ENCODE measurements at regions not wholly inside any gene's neighbourhood (a gene's known extent, or its start where the extent isn't known, plus 50 kb on each side); places are given as distances from the start of the nearest gene placed in this dataset.
A peak's percentile ranks its signal among the peaks of the same experiment; 100 is the strongest.

DNA sequence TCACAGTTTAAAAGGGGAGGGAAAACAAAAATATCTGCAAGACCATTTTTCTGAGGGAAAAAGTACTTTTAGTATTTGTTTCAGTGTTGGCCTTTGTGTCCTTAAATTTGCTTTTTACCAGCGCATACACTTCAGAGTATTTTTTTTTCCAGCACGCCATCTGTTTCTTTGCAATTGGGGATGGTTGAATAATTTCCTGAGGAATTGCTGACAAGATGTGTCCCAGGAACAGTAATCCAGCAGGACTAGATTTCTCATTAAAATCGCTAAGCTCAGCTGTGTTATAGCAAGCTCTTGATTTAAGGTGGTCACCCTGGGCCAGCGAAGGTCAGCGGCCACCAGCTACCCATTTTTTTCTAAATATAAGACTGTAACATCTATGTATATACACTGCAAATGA is 156.9 kb upstream of the RHOBTB1 start:
- DNase-seq (ENCODE audit: extremely low read depth, low read depth, low spot score) = no peak

DNA sequence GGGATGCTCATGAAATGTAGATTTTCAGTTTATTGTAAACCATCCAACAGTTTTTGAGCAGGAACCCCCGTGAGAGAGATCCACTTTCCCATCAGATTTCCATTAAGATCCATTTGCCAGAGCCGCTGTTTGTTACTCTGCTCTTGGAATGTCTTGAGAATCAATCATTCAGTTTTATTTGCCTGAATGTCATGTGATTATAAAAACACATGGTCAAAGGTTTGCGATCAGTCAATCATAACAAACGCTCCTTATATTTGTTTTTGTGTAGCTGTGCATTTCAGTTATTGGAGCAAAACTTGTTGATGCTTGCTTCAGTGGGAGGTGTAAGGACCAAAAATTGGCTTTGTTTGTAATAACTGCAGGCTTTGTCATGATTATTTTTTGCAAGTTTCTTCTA is 155.8 kb upstream of the RHOBTB1 start:
- DNase-seq (ENCODE audit: extremely low read depth, low read depth, low spot score) = no peak

GRCh38 chr10:61098966-61099365 is 155.0 kb upstream of the RHOBTB1 start:
- no peak for DNase-seq (ENCODE audit: extremely low read depth, low read depth, low spot score)

DNA sequence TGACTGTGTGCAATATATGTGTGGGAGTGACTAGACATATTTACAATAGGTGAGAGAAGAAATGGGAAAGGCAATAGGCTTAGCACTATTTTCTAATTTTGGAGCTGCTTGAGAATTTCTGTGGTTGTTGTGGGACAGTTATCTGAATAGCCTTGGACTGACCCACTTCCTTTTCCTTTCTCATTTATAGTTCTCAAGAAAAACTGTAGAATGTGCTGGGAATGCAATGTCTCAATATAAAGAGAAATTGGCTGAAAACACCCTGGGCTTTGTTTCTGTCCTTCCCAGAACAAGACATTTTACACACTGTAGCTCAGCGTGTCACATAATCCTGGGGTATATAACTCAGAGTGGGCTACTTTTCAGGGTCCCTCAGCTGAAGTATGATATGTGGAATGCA is 153.0 kb upstream of the RHOBTB1 start:
- DNase-seq (ENCODE audit: extremely low read depth, low read depth, low spot score) = no peak

- no peak for DNase-seq (ENCODE audit: extremely low read depth, low read depth, low spot score)
Measured at GRCh38 chr10:61096056-61096455, 152.1 kb upstream of the RHOBTB1 start.

- no peak for DNase-seq (ENCODE audit: extremely low read depth, low read depth, low spot score)
Measured at GRCh38 chr10:61091531-61091930, 147.5 kb upstream of the RHOBTB1 start.

DNA sequence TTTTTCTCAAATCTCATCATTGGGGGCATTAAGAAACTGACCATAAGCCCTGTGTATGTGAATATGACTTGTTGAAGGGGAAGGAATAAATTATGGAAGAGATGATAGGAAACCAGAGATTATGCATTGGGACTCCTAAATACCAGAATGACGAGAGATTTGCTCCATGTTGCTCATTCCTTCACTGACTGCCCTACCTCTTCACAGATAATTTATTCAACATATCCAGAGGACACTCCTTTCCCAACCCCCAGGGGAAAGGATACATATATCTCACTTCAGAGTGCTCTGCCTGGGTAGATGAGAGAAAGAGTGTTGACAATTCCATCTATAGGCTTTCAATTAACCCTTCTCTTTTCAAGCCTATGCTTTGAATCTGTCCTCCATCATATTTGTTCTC is 145.3 kb upstream of the RHOBTB1 start:
- no peak for DNase-seq (ENCODE audit: extremely low read depth, low read depth, low spot score)

DNA sequence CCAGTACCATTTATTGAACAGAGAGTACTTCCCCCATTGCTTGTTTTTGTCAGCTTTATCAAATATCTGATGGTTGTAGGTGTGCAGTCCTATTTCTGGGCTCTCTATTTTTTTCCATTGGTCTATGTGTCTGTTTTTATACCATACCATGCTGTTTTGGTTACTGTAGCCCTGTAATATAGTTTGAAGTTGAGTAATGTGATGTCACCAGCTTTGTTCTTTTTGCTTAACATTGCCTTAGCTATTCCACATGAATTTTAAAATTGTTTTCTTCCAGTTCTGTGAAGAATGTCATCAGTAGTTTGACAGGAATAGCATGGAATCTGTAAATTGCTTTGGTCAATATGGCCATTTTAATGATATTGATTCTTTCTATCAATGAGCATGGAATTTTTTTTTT is 140.5 kb upstream of the RHOBTB1 start:
- no peak for DNase-seq (ENCODE audit: extremely low read depth, low read depth, low spot score)

GRCh38 chr10:61081301-61081700 is 137.3 kb upstream of the RHOBTB1 start:
- DNase-seq (ENCODE audit: extremely low read depth, low read depth, low spot score) = no peak

- no peak for DNase-seq (ENCODE audit: extremely low read depth, low read depth, low spot score)
Measured at GRCh38 chr10:61078542-61079275, 134.7 kb upstream of the RHOBTB1 start.

DNA sequence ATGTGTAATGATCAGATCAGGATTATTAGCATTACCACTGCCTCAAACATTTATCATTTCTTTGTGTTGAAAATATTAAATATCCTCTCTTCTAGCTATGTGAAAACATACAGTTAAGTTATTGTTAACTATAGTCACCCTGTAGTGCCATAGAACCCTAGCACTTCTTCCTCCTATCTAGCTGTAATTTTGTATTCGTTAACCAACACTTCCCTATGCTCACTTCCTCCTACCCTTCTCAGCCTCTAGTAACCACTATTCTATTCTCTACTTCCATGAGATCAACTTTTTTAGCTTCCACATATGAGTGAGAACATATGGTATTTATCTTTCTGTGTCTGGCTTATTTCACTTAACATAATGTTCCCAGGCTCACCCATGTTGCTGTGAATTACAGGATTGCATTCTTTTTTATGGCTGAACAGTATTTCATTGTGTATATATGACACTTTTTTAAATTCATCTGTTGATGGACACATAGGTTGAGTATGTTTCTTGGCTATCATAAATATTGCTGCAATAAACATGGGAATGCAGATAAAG is 132.7 kb upstream of the RHOBTB1 start:
- no peak for DNase-seq (ENCODE audit: extremely low read depth, low read depth, low spot score)

- DNase-seq (ENCODE audit: extremely low read depth, low read depth, low spot score) = no peak
Measured at GRCh38 chr10:61073391-61073790, 129.4 kb upstream of the RHOBTB1 start.

DNA sequence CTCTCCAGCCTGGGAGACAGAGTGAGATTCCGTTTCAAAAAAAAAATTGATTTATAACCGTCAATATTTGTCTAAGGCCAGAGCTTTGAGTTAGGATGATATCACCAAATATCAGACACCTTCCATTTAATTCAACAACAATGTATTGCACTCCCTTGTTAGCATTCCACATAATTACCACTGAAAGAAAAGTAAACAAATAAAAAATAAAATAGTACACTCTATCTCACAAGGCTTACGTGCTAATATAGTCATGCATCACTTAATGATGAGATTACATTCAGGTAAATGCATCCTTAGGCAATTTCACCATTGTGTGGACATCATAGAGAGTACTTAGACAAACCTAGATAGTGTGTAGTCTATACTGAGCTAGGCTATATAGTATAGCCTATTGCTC is 127.6 kb upstream of the RHOBTB1 start:
- DNase-seq (ENCODE audit: extremely low read depth, low read depth, low spot score) = no peak

- no peak for DNase-seq (ENCODE audit: extremely low read depth, low read depth, low spot score)
Measured at GRCh38 chr10:61068471-61068870, 124.5 kb upstream of the RHOBTB1 start.

DNA sequence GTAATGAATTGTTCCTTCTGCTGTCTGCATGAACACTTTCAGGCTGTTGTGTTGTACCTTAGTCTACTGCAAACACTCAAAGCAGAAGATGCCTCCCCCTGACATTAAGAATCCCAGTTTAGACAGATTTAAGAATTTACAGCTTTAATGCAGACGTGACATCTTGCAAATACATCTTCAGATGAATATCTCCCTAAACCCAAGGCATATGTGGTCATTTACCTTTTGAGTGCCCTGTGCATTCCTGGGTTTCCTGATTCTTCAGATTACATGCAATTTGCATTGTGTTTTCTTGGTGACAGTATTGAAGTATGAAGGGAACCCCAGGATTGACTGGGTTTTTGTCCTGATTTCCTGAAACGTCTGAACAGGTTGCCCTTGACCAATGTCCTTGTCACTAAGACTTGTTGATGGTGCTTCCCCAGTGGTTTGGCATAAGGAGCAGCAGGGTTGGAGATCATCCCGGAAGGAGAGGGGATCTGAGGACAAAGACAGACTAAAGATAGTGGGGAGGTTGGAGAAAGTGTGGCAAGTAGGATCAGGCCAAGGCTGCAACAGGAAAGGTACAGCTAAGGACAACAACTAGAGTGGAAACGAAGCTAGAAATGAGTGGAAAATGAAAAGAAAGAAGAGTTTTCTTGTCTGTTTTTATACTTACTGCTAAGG is 123.8 kb upstream of the RHOBTB1 start:
- DNase-seq (ENCODE audit: extremely low read depth, low read depth, low spot score) = no peak

- DNase-seq (ENCODE audit: extremely low read depth, low read depth, low spot score) = peak; percentile 10
Measured at GRCh38 chr10:61066661-61067344, 122.8 kb upstream of the RHOBTB1 start.

- no peak for DNase-seq (ENCODE audit: extremely low read depth, low read depth, low spot score)
Measured at GRCh38 chr10:61065051-61065450, 121.1 kb upstream of the RHOBTB1 start.

DNA sequence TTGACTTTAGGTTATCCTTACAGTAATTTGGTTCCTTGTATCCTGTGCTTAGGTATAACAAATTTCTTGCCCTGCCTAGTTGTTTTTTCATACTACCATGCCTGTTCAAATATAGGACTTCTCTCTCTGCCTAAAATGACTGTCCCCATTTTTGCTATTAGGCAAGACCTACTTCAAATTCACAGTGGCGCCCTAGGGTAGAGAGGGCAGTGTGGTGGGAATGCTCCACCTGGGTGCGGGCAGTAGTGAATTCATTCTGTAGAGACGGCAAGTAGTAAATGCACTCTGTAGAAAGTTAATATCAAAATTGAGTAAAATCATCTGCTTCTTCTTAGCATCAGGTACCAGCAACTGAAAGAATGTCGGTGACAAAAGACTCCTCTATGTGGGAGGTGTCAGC is 120.4 kb upstream of the RHOBTB1 start:
- no peak for DNase-seq (ENCODE audit: extremely low read depth, low read depth, low spot score)

GRCh38 chr10:61063901-61064300 is 119.9 kb upstream of the RHOBTB1 start:
- peak; percentile 25 for DNase-seq (ENCODE audit: extremely low read depth, low read depth, low spot score)

DNA sequence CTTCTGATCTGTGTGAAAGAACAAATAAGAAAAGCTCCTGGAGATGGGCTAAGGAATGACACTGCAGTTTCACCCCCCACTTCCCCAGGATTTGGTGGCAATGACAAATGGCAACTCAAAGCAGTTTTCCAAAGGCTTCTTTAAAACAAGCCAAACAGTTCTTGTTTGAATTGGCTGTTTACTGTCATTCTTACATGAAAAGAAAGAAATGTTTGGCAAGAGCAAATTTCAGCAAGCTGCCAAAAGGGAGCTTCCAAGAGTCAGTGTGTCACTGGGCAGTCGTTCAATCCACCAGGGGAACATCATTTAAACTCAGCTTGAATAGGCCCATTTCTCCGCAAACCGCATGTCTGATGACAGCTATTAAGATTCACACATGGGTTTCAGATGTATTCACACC is 119.0 kb upstream of the RHOBTB1 start:
- DNase-seq (ENCODE audit: extremely low read depth, low read depth, low spot score) = no peak

GRCh38 chr10:61061923-61062504 is 118.0 kb upstream of the RHOBTB1 start:
- no peak for DNase-seq (ENCODE audit: extremely low read depth, low read depth, low spot score)
